Neural progenitor cell (in vitro differentiated cells): ENCODE measurements at regions not wholly inside any gene's neighbourhood (a gene's known extent, or its start where the extent isn't known, plus 50 kb on each side); places are given as distances from the start of the nearest gene placed in this dataset.

Experiments
- DNase-seq: peaks from one replicate; pipeline ENCODE4 v3.0.0-alpha.2; 2016; ENCODE audit warnings: low spot score
- H2AFZ ChIP-seq: fragments of 200-600 bp; sonication (generic); replicated peaks from 2 replicates; pipeline ENCODE4 v1.6.1; 2016; ENCODE audit warnings: antibody characterized with exemption
- H3F3A ChIP-seq: fragments of 200-600 bp; sonication (generic); 2 replicates; pipeline ENCODE4 v1.6.1; 2016; ENCODE audit warnings: antibody characterized with exemption, low read depth
- H3K27ac ChIP-seq: fragments of 200-600 bp; sonication (generic); 2 replicates; pipeline ENCODE4 v1.5.1; 2016; ENCODE audit warnings: mild to moderate bottlenecking
- H3K27me3 ChIP-seq: fragments of 200-600 bp; sonication (generic); 2 replicates; pipeline ENCODE4 v1.6.1; 2016; ENCODE audit warnings: mild to moderate bottlenecking, moderate library complexity
- H3K36me3 ChIP-seq: fragments of 200-600 bp; sonication (generic); 2 replicates; pipeline ENCODE4 v1.5.1; 2016
- H3K4me1 ChIP-seq: fragments of 200-600 bp; sonication (generic); 2 replicates; pipeline ENCODE4 v1.6.1; 2016; ENCODE audit warnings: mixed run types
- H3K4me2 ChIP-seq: fragments of 200-600 bp; sonication (generic); 2 replicates; pipeline ENCODE4 v1.6.1; 2016
- H3K4me3 ChIP-seq: fragments of 200-600 bp; sonication (generic); 2 replicates; pipeline ENCODE4 v1.5.1; 2016
- H3K79me2 ChIP-seq: fragments of 200-600 bp; sonication (generic); 2 replicates; pipeline ENCODE4 v1.6.1; 2016; ENCODE audit warnings: low read depth
- H3K9ac ChIP-seq: fragments of 200-600 bp; sonication (generic); 2 replicates; pipeline ENCODE4 v1.6.1; 2016
- H3K9me3 ChIP-seq: fragments of 200-600 bp; sonication (generic); 2 replicates; pipeline ENCODE4 v1.5.1; 2016; ENCODE audit warnings: low read depth
- H4K20me1 ChIP-seq: fragments of 200-600 bp; sonication (generic); 2 replicates; pipeline ENCODE4 v1.6.1; 2016; ENCODE audit warnings: low read depth
- H3K27ac Mint-ChIP-seq: 3 replicates; pipeline ENCODE4 v1.8.0; 2021; ENCODE audit warnings: mixed read lengths
- H3K27me3 Mint-ChIP-seq: 2 replicates; pipeline ENCODE4 v1.8.0; 2022; ENCODE audit warnings: low read depth, mild to moderate bottlenecking, inconsistent platforms, moderate library complexity, mixed read lengths; ENCODE audit not compliant: insufficient read depth
- H3K36me3 Mint-ChIP-seq: 3 replicates; pipeline ENCODE4 v1.8.0; 2021; ENCODE audit warnings: mixed read lengths
- H3K4me1 Mint-ChIP-seq: 3 replicates; pipeline ENCODE4 v1.8.0; 2021; ENCODE audit warnings: mixed read lengths
- H3K4me3 Mint-ChIP-seq: 3 replicates; pipeline ENCODE4 v1.8.0; 2021; ENCODE audit warnings: mild to moderate bottlenecking, moderate library complexity, mixed read lengths
- H3K9me3 Mint-ChIP-seq: 3 replicates; pipeline ENCODE4 v1.8.0; 2020; ENCODE audit warnings: mixed read lengths
- CTCF ChIP-seq: fragments of 200-600 bp; sonication (generic); IDR thresholded peaks from 2 replicates; pipeline ENCODE4 v1.5.1; 2017; ENCODE audit warnings: antibody characterized with exemption, mild to moderate bottlenecking
- EZH2 ChIP-seq: fragments of 200-600 bp; sonication (generic); IDR thresholded peaks from 2 replicates; pipeline ENCODE4 v1.6.1; 2017; ENCODE audit warnings: antibody characterized with exemption, mild to moderate bottlenecking, moderate library complexity
- EZH2phosphoT487 ChIP-seq: fragments of 200-600 bp; sonication (generic); IDR thresholded peaks from 2 replicates; pipeline ENCODE4 v1.6.1; 2017; ENCODE audit warnings: antibody characterized with exemption

- Histone ChIP-seq H3F3A (no peaks in the 10 kb centered on the region), H3K36me3 (no peaks in the 10 kb centered on the region), H2AFZ (no peak overlapping the region), H4K20me1 (no peaks in the 10 kb centered on the region), H3K4me3 (no peak overlapping the region), H3K9me3 (no peaks in the 10 kb centered on the region), H3K9ac (no peak overlapping the region), H3K79me2 (no peaks in the 10 kb centered on the region), H3K4me1 (no peaks in the 10 kb centered on the region), H3K27ac (no peak overlapping the region), H3K27me3 (no peaks in the 10 kb centered on the region), H3K4me2 (no peak overlapping the region)
- Mint-ChIP-seq H3K36me3 (no peaks in the 10 kb centered on the region), H3K27ac (no peak overlapping the region), H3K4me1 (peaks cover 24% of the 10 kb centered on the region), H3K27me3 (no peaks in the 10 kb centered on the region), H3K4me3 (no peak overlapping the region), H3K9me3 (peaks cover 2% of the 10 kb centered on the region)
- no peak for DNase-seq
- TF ChIP-seq EZH2, result no peak
- TF ChIP-seq CTCF, result no peak
These were observed 101.8 kb downstream of the SPRY2 start for GRCh38 chr13:80239116-80239515.

DNA sequence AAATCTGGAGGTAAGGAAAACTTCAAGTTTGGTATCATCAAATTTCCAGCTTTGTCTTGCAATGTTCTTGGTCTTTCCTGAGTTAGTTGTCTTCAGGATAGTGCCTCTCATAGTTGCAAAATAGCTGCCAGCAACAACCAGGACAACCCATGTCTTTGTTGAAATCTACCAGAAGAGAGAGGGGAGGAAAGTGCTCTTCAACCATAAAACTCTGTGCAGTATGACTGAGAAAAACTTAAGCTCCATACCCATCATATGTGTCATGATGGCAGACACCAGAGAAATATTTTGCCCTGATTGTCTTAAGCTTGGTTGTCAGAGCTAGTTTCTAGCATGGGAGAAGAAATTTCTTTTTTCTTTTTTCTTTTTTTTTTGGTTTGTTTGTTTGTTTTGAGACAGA, 103.3 kb downstream of the SPRY2 start:
- Mint-ChIP-seq H3K27ac (no peak overlapping the region), H3K27me3 (peaks cover 2% of the 10 kb centered on the region), H3K9me3 (peaks cover 6% of the 10 kb centered on the region), H3K4me3 (no peak overlapping the region), H3K4me1 (peaks cover 21% of the 10 kb centered on the region), H3K36me3 (no peaks in the 10 kb centered on the region)
- Histone ChIP-seq H2AFZ (no peak overlapping the region), H3K27me3 (no peaks in the 10 kb centered on the region), H3K9me3 (no peaks in the 10 kb centered on the region), H3K4me2 (no peak overlapping the region), H3F3A (no peaks in the 10 kb centered on the region), H3K27ac (no peak overlapping the region), H3K4me1 (no peaks in the 10 kb centered on the region), H3K36me3 (no peaks in the 10 kb centered on the region), H3K9ac (no peak overlapping the region), H3K79me2 (no peaks in the 10 kb centered on the region), H3K4me3 (no peak overlapping the region), H4K20me1 (no peaks in the 10 kb centered on the region)
- no peak for TF ChIP-seq EZH2
- no peak for TF ChIP-seq EZH2phosphoT487
- no peak for DNase-seq

GRCh38 chr13:80235967-80236302, 105.0 kb downstream of the SPRY2 start:
- no peaks in the 10 kb centered on the region for H4K20me1 ChIP-seq

More at GRCh38 chr13:80235967-80236302, 105.0 kb downstream of the SPRY2 start:
- no peaks in the 10 kb centered on the region for H3K79me2 ChIP-seq
- no peak overlapping the region for H3K27ac ChIP-seq
- no peaks in the 10 kb centered on the region for H3K36me3 Mint-ChIP-seq
- peaks cover 14% of the 10 kb centered on the region for H3K9me3 Mint-ChIP-seq
- H3K4me1 Mint-ChIP-seq, result peaks cover 21% of the 10 kb centered on the region
- H3K4me1 ChIP-seq, result no peaks in the 10 kb centered on the region
- no peak overlapping the region for H2AFZ ChIP-seq
- TF ChIP-seq EZH2phosphoT487 (no peak), EZH2 (no peak), CTCF (no peak)
- no peak overlapping the region for H3K4me2 ChIP-seq
- H3K9ac ChIP-seq, result no peak overlapping the region
- H3K4me3 Mint-ChIP-seq, result no peak overlapping the region
- H3K27me3 ChIP-seq, result no peaks in the 10 kb centered on the region
- DNase-seq, result no peak
- no peaks in the 10 kb centered on the region for H3K36me3 ChIP-seq
- peak overlapping the region; percentile 87 for H3K27ac Mint-ChIP-seq
- H3K9me3 ChIP-seq, result no peaks in the 10 kb centered on the region
- H3K27me3 Mint-ChIP-seq, result peaks cover 2% of the 10 kb centered on the region
- H3K4me3 ChIP-seq, result no peak overlapping the region
- no peaks in the 10 kb centered on the region for H3F3A ChIP-seq
